ENCODE measurements at regions not wholly inside any gene's neighbourhood (a gene's known extent, or its start where the extent isn't known, plus 50 kb on each side); places are given as distances from the start of the nearest gene placed in this dataset.
"Not testable (repeated sequence)": the region's sequence is repeated elsewhere in the genome, so short reads cannot be mapped to it uniquely, and the experiment has no call there.

DNA sequence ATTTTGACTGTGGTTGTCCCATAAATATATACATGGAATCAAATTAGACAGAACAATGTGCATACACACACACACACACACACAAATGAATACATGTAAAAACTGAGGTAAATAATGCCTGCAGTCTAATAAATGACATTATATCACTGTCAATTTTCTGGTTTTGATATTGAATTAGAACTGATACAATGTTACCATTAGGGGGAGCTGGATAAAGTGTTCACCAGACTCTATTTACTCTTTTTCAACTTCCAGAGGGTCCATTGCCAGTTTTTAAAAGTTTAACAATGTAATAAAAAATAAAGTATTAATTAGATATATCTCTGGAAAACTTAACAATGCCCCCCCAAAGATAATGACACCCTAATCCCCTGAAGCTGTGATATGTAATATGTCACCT is 1666.8 kb upstream of the TMEFF2 start:
- DNase-seq (ENCODE audit: low read depth in 2 of 2) = no peak

- DNase-seq (ENCODE audit: low read depth in 2 of 2) = no peak
Observed at GRCh38 chr2:193847991-193848390, 1653.3 kb upstream of the TMEFF2 start.

DNA sequence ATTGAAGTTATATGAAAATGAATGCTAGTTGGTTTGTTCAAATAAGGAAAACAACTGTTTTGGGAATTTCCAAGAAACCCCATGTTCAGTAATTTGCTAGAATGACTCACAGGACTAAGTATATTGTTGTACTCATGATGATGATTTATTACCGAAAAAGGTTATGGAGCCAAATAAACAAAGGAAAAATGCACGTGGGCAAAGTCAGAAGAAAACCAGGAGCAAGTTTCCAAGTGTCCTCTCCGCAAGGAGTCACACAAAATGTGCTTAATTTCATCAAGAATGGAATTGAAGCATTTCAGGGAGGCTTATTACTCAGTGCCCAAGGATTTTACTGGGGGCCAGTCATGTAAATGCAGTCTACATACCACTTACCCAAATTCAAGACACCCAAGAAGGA is 1652.4 kb upstream of the TMEFF2 start:
- DNase-seq (ENCODE audit: low read depth in 2 of 2) = no peak

GRCh38 chr2:193845604-193846003 is 1650.9 kb upstream of the TMEFF2 start:
- DNase-seq (ENCODE audit: low read depth in 2 of 2) = no peak

DNA sequence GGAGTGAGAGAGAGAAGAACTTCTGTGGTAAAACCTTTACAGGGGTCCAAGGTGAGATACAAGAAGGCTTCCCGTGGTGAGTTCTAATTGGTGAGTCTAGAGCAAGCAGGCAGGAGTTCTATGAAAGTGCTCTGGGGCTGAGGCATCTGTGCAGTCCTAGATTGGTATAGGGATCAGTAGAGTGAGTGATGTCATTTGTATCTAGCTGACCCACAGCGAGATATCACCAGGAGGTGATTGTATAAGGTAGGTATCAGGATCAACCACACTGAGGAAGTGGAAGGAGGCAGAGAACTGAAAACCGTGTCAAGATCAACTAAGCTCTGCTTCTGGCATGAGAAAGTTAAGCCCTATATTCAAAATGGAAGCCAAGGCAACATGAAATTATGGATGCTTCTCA is 1648.9 kb upstream of the TMEFF2 start:
- DNase-seq (ENCODE audit: low read depth in 2 of 2) = no peak

- DNase-seq (ENCODE audit: low read depth in 2 of 2) = no peak
Observed at GRCh38 chr2:193841384-193842150, 1646.8 kb upstream of the TMEFF2 start.

- no peak for DNase-seq (ENCODE audit: low read depth in 2 of 2)
Observed at GRCh38 chr2:193837111-193837738, 1642.5 kb upstream of the TMEFF2 start.

- not testable (repeated sequence) for DNase-seq (ENCODE audit: low read depth in 2 of 2)
Observed at GRCh38 chr2:193836424-193837006, 1641.8 kb upstream of the TMEFF2 start.

- DNase-seq (ENCODE audit: low read depth in 2 of 2) = not testable (repeated sequence)
Observed at GRCh38 chr2:193833895-193834294, 1639.2 kb upstream of the TMEFF2 start.

DNA sequence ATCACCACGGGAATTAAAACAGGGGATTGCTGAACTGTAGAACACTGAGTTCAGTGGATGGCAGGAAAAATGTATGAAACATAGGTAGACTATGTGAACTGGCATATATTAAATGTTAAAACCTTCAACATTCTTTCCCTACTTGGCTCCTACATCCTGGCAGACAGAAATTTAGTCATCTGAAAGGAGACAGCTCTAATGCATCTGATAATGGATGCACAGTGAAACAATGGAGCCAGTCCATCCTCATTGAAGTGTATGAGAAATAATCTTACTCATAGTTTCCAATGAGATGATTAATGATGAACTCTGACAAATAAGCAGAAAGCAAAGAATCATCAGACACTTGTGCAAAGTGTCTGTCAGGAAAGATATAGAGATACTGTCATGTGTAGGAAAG is 1629.7 kb upstream of the TMEFF2 start:
- no peak for DNase-seq (ENCODE audit: low read depth in 2 of 2)

DNA sequence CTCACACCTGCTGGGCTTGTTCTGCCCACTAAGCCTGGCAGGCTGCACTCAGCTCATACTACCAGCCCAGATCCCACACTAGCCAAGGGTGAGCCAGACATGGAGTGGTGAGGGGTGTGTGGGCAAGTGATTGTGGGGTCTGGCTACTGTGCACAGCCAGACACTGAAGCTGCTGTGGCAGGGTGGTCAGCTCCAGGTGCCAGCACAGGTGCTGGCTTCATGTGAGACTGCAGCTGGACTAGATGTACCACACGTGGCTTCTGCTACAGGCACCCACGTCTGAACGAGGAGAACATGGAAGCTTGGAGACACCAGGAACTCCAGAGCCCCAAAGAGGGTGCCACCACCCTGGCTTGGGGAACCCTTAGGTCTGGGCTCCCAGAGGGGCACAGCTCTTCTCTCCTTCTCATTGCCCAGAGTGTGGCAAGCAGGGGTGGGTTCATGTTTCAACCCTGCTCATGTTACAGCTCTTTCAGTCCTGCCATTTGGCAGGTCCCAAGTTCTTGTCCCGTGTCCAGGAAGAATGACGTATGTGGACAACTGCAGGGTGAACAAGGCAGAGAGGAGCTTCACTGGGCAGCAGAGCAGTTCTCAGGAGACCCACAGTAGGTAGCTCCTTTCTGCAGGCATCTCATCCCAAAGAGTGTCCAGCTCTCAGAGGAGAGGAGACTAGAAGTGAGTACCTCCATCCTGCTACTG is 1624.2 kb upstream of the TMEFF2 start:
- no peak for DNase-seq (ENCODE audit: low read depth in 2 of 2)

GRCh38 chr2:193816008-193816407 is 1621.3 kb upstream of the TMEFF2 start:
- DNase-seq (ENCODE audit: low read depth in 2 of 2) = no peak

- no peak for DNase-seq (ENCODE audit: low read depth in 2 of 2)
Observed at GRCh38 chr2:193810533-193810932, 1615.8 kb upstream of the TMEFF2 start.

- no peak for DNase-seq (ENCODE audit: low read depth in 2 of 2)
Observed at GRCh38 chr2:193808877-193809276, 1614.1 kb upstream of the TMEFF2 start.

DNA sequence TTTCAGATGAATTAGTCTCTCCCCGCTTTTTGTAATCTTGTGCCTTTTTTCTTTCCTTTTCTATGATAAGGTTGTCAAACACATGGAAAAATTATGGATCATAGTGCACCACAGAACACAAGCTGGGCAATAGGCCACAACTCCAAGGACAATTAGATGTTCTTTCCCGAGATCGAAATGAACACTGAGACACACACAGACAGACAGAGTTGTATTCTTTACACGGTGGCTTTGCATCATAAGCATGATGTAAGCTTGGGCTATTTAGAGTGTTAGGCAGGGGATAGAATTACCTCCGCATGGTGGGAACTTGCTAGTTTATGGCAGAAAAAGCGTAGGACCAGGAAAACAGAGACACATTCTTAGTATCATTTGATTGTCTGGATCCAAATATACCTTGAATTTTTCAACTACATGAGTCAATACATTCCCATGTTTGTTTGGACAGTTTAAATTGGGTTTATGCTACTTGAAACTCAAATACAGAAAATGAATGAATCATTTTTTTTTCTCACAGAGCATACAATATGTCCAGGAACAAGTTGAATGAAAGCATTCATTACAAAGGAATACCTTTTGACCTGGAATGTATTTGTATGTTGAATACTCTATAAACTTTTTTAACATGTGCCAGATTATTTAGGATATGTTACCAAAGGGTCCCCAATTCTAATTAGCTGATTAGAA is 1611.5 kb upstream of the TMEFF2 start:
- no peak for DNase-seq (ENCODE audit: low read depth in 2 of 2)

DNA sequence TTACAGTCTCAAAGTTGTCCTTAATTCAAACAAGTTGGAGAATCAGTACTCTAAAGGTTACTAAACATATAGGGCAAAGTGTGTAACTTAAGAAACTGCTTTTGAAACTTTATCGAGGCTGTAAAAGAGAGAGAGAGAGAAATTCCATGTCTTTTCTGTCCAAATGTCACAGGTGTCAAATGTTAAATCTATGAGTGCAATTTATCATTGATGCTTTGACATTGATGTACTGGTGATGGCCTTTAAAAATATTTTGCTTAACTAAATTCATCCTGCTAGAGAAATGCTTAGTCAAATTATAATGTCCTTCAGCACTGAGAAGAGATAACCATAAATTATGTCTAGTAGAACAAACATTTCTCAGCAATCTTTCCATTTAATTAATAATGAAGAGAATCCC is 1602.1 kb upstream of the TMEFF2 start:
- DNase-seq (ENCODE audit: low read depth in 2 of 2) = no peak

DNA sequence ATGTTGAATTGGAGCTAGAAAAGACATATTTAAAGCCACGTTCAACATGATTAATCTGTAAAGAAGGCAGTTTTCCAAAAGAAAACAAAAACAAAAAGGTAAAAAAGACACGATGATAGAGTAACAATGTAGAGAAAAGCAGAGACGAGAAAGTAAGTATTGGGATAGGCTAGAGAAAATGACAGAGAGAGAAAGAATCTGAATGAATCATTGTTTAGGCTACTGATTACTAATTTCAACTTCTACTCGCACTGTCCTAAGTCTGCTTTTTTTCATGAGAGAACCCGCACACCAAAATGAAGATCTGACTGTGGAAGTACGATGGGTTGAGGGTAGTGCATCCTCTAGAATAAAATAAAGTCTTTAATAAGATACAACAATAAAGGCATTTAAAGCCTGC is 1599.2 kb upstream of the TMEFF2 start:
- DNase-seq (ENCODE audit: low read depth in 2 of 2) = no peak

DNA sequence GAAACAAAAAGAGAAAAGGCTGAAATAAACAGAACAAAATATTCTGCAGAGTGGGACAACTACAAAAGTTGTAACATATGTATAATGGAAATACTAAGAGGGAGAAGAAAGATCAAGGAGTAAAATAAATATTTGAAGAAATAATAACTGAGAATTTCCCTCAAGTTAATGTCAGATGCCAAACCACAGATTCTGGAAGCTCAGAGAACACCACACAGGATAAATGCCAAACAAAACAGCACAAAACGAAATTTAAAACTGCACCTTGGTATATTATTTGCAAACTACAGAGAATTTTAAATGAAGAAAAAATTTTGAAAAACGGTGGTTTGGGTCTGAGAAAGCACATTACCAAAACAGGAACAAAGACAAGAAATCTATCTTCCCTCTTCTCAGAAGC is 1588.9 kb upstream of the TMEFF2 start:
- no peak for DNase-seq (ENCODE audit: low read depth in 2 of 2)

GRCh38 chr2:193778293-193778692 is 1583.6 kb upstream of the TMEFF2 start:
- DNase-seq (ENCODE audit: low read depth in 2 of 2) = no peak

DNA sequence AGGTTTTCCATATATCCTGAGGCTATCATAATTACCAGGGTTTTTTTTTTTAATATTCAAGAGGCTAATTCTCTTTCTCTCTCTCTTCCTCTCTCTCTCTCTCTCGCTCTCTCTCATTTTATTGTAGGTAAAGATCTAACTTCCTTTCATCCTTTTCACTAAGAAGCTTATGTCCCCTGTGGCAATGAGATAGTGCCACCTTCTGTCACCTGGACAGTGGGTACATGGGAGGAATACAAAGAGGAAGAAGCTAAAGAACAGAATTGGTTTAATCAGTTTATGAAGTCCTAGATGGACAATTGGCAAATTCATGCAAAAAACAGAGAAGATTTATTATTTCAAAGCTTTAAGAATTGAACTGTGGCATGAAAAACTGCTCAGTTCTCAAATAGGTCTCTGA is 1582.3 kb upstream of the TMEFF2 start:
- no peak for DNase-seq (ENCODE audit: low read depth in 2 of 2)

- no peak for DNase-seq (ENCODE audit: low read depth in 2 of 2)
Observed at GRCh38 chr2:193774166-193774565, 1579.4 kb upstream of the TMEFF2 start.

- DNase-seq (ENCODE audit: low read depth in 2 of 2) = no peak
Observed at GRCh38 chr2:193751299-193751698, 1556.6 kb upstream of the TMEFF2 start.
